ENCODE measurements at regions not wholly inside any gene's neighbourhood (a gene's known extent, or its start where the extent isn't known, plus 50 kb on each side); places are given as distances from the start of the nearest gene placed in this dataset.

DNA sequence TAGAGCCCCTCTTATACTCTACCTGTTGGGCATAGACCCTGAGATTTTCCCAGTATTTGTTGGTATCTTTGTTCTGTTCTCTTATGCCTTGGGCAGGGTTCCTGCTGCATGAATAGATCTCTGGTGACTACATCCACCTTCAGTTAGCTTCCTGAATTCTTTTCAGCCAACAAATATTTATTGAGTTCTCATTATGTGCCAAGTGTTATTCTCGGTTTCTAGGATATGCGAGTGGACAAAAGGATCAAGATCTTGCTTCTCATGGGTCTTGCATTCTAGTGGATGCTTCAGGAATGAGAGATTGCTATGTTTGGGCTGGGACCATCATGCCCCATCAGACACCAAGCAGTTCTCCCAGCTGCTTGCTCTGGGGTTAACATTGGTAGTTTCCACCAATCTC lies 340.0 kb downstream of the METTL15 start:
- Histone ChIP-seq H3K27ac (ENCODE audit: low read depth, low read length) (no peak overlapping the region), H3K36me3 (ENCODE audit: control insufficient read depth in 1 of 2, insufficient read depth in 2 of 2, low read length in 2 of 2) (no peaks in the 10 kb centered on the region), H3K9ac (ENCODE audit: low read length) (no peak overlapping the region), H3K9me2 (ENCODE audit: insufficient read depth) (no peaks in the 10 kb centered on the region), H3K4me2 (ENCODE audit: low read length) (no peak overlapping the region), H4K20me1 (ENCODE audit: insufficient read depth) (no peaks in the 10 kb centered on the region), H2AFZ (ENCODE audit: low read depth, low read length, poor library complexity, severe bottlenecking) (no peak overlapping the region), H3K4me3 (replicated peaks in 1 of 2; ENCODE audit: low read depth in 1 of 2, low read length in 2 of 2) (no peak overlapping the region), H3K9me3 (ENCODE audit: control insufficient read depth in 1 of 2, insufficient read depth in 1 of 2, low read depth in 1 of 2, low read length in 2 of 2) (no peaks in the 10 kb centered on the region), H3K27me3 (ENCODE audit: insufficient read depth, low read length) (no peaks in the 10 kb centered on the region), H3K4me1 (ENCODE audit: control insufficient read depth in 1 of 2, insufficient read depth in 2 of 2, low read length in 2 of 2) (peaks cover 0 to 12% of the 10 kb centered on the region in 2 experiments; a peak in 1 of 4 replicates), H3K79me2 (ENCODE audit: insufficient read depth, low read length) (no peaks in the 10 kb centered on the region)
- BruUV-seq (replicated peaks), result no TSS peak
- ChIA-PET RAD21 (ENCODE audit: low non-redundant PET in 1 of 2, low total read pairs in 2 of 2, uncharacterized antibody in 2 of 2, unreplicated experiment in 2 of 2) (no interaction called here), CTCF (no interaction called here), POLR2A (no interaction called here)
- TF ChIP-seq EZH2phosphoT487 (IDR thresholded peaks at IDR 0.05; ENCODE audit: borderline replicate concordance) (no peak), SP1 (IDR thresholded peaks at IDR 0.05; ENCODE audit: low read depth) (no peak), CEBPB (IDR thresholded peaks at IDR 0.05; ENCODE audit: low read depth) (no peak), ZFX (IDR thresholded peaks at IDR 0.05) (no peak), SIN3A (IDR thresholded peaks at IDR 0.05; ENCODE audit: low read depth) (no peak), EZH2 (IDR thresholded peaks at IDR 0.05) (no peak), CBX3 (IDR thresholded peaks at IDR 0.05; ENCODE audit: low read depth) (no peak), TCF7L2 (IDR thresholded peaks at IDR 0.05; ENCODE audit: borderline replicate concordance, extremely low read depth, insufficient read depth, insufficient read length) (no peak), JUND (IDR thresholded peaks at IDR 0.05) (no peak)
- TF ChIP-seq, protein P1, sequence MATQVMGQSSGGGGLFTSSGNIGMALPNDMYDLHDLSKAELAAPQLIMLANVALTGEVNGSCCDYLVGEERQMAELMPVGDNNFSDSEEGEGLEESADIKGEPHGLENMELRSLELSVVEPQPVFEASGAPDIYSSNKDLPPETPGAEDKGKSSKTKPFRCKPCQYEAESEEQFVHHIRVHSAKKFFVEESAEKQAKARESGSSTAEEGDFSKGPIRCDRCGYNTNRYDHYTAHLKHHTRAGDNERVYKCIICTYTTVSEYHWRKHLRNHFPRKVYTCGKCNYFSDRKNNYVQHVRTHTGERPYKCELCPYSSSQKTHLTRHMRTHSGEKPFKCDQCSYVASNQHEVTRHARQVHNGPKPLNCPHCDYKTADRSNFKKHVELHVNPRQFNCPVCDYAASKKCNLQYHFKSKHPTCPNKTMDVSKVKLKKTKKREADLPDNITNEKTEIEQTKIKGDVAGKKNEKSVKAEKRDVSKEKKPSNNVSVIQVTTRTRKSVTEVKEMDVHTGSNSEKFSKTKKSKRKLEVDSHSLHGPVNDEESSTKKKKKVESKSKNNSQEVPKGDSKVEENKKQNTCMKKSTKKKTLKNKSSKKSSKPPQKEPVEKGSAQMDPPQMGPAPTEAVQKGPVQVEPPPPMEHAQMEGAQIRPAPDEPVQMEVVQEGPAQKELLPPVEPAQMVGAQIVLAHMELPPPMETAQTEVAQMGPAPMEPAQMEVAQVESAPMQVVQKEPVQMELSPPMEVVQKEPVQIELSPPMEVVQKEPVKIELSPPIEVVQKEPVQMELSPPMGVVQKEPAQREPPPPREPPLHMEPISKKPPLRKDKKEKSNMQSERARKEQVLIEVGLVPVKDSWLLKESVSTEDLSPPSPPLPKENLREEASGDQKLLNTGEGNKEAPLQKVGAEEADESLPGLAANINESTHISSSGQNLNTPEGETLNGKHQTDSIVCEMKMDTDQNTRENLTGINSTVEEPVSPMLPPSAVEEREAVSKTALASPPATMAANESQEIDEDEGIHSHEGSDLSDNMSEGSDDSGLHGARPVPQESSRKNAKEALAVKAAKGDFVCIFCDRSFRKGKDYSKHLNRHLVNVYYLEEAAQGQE (IDR thresholded peaks at IDR 0.05; ENCODE audit: low read depth), result no peak
- TF ChIP-seq, protein P2, sequence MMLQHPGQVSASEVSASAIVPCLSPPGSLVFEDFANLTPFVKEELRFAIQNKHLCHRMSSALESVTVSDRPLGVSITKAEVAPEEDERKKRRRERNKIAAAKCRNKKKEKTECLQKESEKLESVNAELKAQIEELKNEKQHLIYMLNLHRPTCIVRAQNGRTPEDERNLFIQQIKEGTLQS (IDR thresholded peaks at IDR 0.05), result no peak
- intact Hi-C loops (cut with micrococcal nuclease), result no loop called here
- DNase-seq (ENCODE audit: low read depth, low spot score) (no peak), ATAC-seq (no peak)
